ENCODE measurements at regions not wholly inside any gene's neighbourhood (a gene's known extent, or its start where the extent isn't known, plus 50 kb on each side); places are given as distances from the start of the nearest gene placed in this dataset.
"Not testable (repeated sequence)": the region's sequence is repeated elsewhere in the genome, so short reads cannot be mapped to it uniquely, and the experiment has no call there.

- DNase-seq = no peak
- H3K27me3 ChIP-seq = no peaks in the 10 kb centered on the region
- no peak overlapping the region for H3K4me3 ChIP-seq
- H3K9me3 ChIP-seq (replicated peaks in 1 of 3) = no peaks in the 10 kb centered on the region
- H3K27ac ChIP-seq = no peak overlapping the region
- WGBS, 4 donors = 72 to 83% (median 77%) methylated on average over 3 of the region's 3 CpGs
- intact Hi-C loops (cut with DNase I) = no loop called here
- H3K36me3 ChIP-seq (replicated peaks in 1 of 2) = no peaks in the 10 kb centered on the region
- no peaks in the 10 kb centered on the region for H3K4me1 ChIP-seq (replicated peaks in 1 of 2)
- TF ChIP-seq POLR2A (IDR thresholded peaks at IDR 0.05) (no peak), CTCF (IDR thresholded peaks at IDR 0.05) (no peak)
These were observed 168.5 kb upstream of the TEX13C start for GRCh38 chrX:125151146-125151545.

GRCh38 chrX:125152011-125152410, 167.7 kb upstream of the TEX13C start:
- TF ChIP-seq CTCF (IDR thresholded peaks at IDR 0.05) = no peak
- no peak for TF ChIP-seq POLR2A (IDR thresholded peaks at IDR 0.05)
- WGBS, 4 donors = 83 to 92% (median 85%) methylated on average over 2 of the region's 2 CpGs
- H3K27me3 ChIP-seq = no peaks in the 10 kb centered on the region
- no peaks in the 10 kb centered on the region for H3K4me1 ChIP-seq (replicated peaks in 1 of 2)
- H3K27ac ChIP-seq = no peak overlapping the region
- no peaks in the 10 kb centered on the region for H3K36me3 ChIP-seq (replicated peaks in 1 of 2)
- no peaks in the 10 kb centered on the region for H3K9me3 ChIP-seq (replicated peaks in 1 of 3)
- intact Hi-C loops (cut with DNase I) = no loop called here
- no peak overlapping the region for H3K4me3 ChIP-seq
- DNase-seq = no peak

GRCh38 chrX:125153621-125154020, 166.1 kb upstream of the TEX13C start:
- Histone ChIP-seq H3K9me3 (replicated peaks in 1 of 3) (no peaks in the 10 kb centered on the region), H3K27ac (no peak overlapping the region), H3K27me3 (no peaks in the 10 kb centered on the region), H3K36me3 (replicated peaks in 1 of 2) (no peaks in the 10 kb centered on the region), H3K4me1 (replicated peaks in 1 of 2) (no peaks in the 10 kb centered on the region), H3K4me3 (no peak overlapping the region)
- TF ChIP-seq CTCF (IDR thresholded peaks at IDR 0.05) = no peak
- no peak for TF ChIP-seq POLR2A (IDR thresholded peaks at IDR 0.05)
- intact Hi-C loops (cut with DNase I) = no loop called here
- DNase-seq = no peak
- WGBS, 4 donors = 16 to 31% (median 26%) methylated on average over 2 of the region's 2 CpGs

GRCh38 chrX:125154288-125155257, 165.1 kb upstream of the TEX13C start:
- H3K4me3 ChIP-seq; DNase-seq; H3K27me3 ChIP-seq; intact Hi-C loops (cut with DNase I); H3K4me1 ChIP-seq (replicated peaks in 1 of 2); H3K9me3 ChIP-seq (replicated peaks in 1 of 3); H3K36me3 ChIP-seq (replicated peaks in 1 of 2); H3K27ac ChIP-seq: not testable (repeated sequence)
- 80 to 93% (median 89%) methylated on average over 27 to 32 of the region's 32 CpGs for WGBS, 4 donors

- H3K9me3 ChIP-seq (replicated peaks in 1 of 3); H3K4me1 ChIP-seq (replicated peaks in 1 of 2); H3K36me3 ChIP-seq (replicated peaks in 1 of 2); DNase-seq; intact Hi-C loops (cut with DNase I); H3K27me3 ChIP-seq; H3K4me3 ChIP-seq; H3K27ac ChIP-seq: not testable (repeated sequence)
- WGBS, 4 donors = 85 to 96% (median 92%) methylated on average over 11 to 36 of the region's 41 CpGs
These were observed 164.2 kb upstream of the TEX13C start for GRCh38 chrX:125155296-125156033.
